Spinal cord (tissue), 9 donors: ENCODE measurements at regions not wholly inside any gene's neighbourhood (a gene's known extent, or its start where the extent isn't known, plus 50 kb on each side); places are given as distances from the start of the nearest gene placed in this dataset.
A peak's percentile ranks its signal among the peaks of the same experiment; 100 is the strongest.

Experiments
- DNase-seq, 6 donors: peaks; one replicate each; pipeline versions ENCODE4 v3.0.0 to v3.0.0-alpha.2; 2013 to 2015; ENCODE audit warnings: low spot score in 6 of 6, low read depth in 4 of 6
- H3K27ac ChIP-seq: one replicate; pipeline ENCODE4 v1.5.1; 2013; ENCODE audit warnings: low read depth, low read length, control low read depth
- H3K27me3 ChIP-seq: one replicate; pipeline ENCODE4 v1.6.1; 2013; ENCODE audit warnings: low read length; ENCODE audit not compliant: control insufficient read depth, insufficient read depth
- H3K36me3 ChIP-seq: one replicate; pipeline ENCODE4 v1.6.1; 2013; ENCODE audit warnings: low read length; ENCODE audit not compliant: control insufficient read depth, insufficient read depth
- H3K4me1 ChIP-seq: one replicate; pipeline ENCODE4 v1.6.1; 2013; ENCODE audit warnings: low read length; ENCODE audit not compliant: control insufficient read depth, insufficient read depth
- H3K4me3 ChIP-seq: one replicate; pipeline ENCODE4 v1.5.1; 2013; ENCODE audit warnings: low read depth, low read length, control low read depth
- H3K9me3 ChIP-seq: one replicate; pipeline ENCODE4 v1.6.1; 2013; ENCODE audit warnings: low read length; ENCODE audit not compliant: control insufficient read depth, insufficient read depth
- WGBS: methylation state at CpG from one replicate; pipeline ENCODE4 v1.1.5; 2013; ENCODE audit warnings: missing lambda C conversion rate; ENCODE audit not compliant: insufficient coverage; 5-methylcytosine and 5-hydroxymethylcytosine counted together
- donor health status: healthy.

DNA sequence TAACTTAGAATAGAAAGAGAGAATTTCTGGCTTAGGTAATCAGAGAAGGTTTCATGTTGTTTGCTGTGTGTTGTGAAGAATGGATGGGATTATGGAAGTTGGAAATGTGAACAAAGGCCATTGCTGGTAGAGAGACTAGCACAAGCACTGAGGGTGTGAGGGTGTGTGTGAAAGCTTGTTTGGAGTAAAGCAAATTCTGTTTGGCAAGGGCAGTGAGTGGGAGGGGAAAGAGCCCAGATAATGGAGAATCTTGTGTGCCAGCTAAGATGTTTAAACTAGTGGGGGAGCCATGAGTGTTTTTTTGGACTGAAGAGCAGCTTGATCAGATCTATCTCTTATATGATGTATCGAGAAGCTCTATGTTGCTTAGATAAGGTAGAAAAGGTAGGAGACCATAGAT is 107.1 kb downstream of the DISP1 start:
- DNase-seq = peak in 1 of 6 donors; percentile 22
- H3K4me1 ChIP-seq = no peaks in the 10 kb centered on the region
- WGBS = 100% methylated on average over 1 of the region's 1 CpG
- H3K36me3 ChIP-seq = no peaks in the 10 kb centered on the region
- H3K4me3 ChIP-seq = no peak overlapping the region
- no peaks in the 10 kb centered on the region for H3K9me3 ChIP-seq
- no peak overlapping the region for H3K27ac ChIP-seq
- no peaks in the 10 kb centered on the region for H3K27me3 ChIP-seq

DNA sequence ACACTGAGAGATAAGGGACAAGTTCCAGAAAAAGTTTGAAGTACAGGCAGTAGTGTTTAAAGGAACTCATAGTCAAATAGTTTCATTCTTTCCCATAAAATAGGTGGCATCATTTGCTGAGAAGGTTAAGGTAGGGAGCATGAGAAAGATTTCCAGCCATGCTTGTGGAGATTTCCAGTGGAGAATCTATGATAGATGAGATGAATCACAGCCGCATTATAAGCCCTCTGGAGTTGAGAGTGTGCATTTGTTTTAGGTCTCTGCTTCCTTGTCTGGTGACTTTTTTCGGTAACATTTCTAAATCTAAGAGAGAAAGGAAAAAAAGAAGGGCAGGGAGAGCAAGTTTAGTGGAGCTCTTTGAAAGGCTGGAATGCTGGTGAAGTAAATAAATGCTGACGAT is 108.7 kb downstream of the DISP1 start:
- Histone ChIP-seq H3K4me1 (no peaks in the 10 kb centered on the region), H3K27me3 (no peaks in the 10 kb centered on the region), H3K36me3 (no peaks in the 10 kb centered on the region), H3K9me3 (no peaks in the 10 kb centered on the region), H3K27ac (no peak overlapping the region), H3K4me3 (no peak overlapping the region)
- WGBS = 57% methylated on average over 3 of the region's 3 CpGs
- no peak for DNase-seq

DNA sequence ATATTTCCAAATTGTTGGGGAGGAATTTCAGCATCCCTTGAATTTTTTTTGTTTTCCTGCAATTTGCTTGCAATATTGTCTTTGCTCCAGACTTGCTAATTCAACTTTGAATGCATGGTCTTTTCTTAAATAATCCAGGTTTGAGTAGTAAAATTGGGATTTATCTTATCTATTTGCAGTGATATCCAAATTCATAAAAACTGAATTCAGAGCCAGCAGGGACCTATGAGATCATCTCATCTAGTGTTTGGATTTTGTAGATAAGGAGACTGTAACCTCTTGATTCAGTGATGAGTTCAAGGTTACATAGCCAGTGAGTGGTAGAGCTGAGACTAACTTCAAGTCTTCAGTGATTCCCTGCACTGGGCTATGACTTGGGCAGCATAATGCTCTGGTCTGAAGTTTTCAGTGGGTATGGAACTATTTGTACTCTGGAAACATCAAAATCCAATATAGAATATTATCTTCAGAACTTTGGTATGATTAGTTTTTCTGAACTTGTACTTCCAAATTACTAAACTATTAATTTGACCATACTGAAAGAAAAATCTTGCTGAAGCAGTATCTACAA is 109.4 kb downstream of the DISP1 start:
- no peak overlapping the region for H3K27ac ChIP-seq
- no peaks in the 10 kb centered on the region for H3K4me1 ChIP-seq
- no peaks in the 10 kb centered on the region for H3K36me3 ChIP-seq

DNA sequence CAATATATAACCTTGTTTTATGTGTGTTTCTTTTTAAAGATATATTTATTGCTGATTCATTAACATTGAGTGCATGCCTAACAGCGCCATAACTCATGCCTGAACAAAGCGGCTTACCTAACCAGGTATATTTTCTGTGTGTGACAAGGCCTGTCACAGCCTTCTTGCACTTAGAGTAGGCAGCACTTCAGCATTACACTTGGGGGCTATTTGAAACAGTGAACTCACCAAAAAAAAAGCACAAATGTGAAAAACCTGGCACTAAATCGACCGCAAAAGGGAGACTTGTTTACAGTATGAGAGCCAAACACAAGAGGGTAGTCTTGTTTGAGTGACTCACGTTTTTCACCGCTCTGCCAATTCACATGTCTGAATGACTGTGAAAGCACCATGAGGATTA is 111.7 kb downstream of the DISP1 start:
- Histone ChIP-seq H3K27ac (no peak overlapping the region), H3K36me3 (no peaks in the 10 kb centered on the region), H3K27me3 (no peaks in the 10 kb centered on the region), H3K9me3 (no peaks in the 10 kb centered on the region), H3K4me3 (no peak overlapping the region), H3K4me1 (no peaks in the 10 kb centered on the region)
- peak in 2 of 6 donors; percentile 18 to 48 for DNase-seq
- WGBS = 30% methylated on average over 4 of the region's 6 CpGs

More for the DNA sequence above, 109.4 kb downstream of the DISP1 start:
- DNase-seq = no peak
- Histone ChIP-seq H3K4me3 (no peak overlapping the region), H3K9me3 (no peaks in the 10 kb centered on the region), H3K27me3 (no peaks in the 10 kb centered on the region)

DNA sequence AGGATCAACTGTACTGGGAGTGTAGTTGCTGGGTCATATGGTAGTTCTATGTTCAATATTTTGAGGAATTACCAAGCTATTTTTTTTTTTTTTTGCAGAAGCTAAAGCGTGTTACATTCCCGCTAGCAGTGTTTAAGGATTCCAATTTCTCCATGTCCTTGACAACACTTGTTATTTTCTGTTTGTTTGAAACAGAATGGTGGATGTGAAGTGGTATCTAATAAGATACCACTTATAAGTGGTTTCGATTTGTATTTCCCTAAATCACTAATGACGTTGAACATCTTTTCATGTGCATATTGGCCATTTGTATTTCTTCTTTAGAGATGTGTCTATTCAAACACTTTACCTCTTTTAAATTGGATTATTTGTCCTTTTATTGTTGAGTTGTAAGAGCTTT is 112.2 kb downstream of the DISP1 start:
- Histone ChIP-seq H3K27me3 (no peaks in the 10 kb centered on the region), H3K4me3 (no peak overlapping the region), H3K36me3 (no peaks in the 10 kb centered on the region), H3K9me3 (no peaks in the 10 kb centered on the region), H3K4me1 (no peaks in the 10 kb centered on the region), H3K27ac (no peak overlapping the region)
- no CpG with 5 or more reads among the region's 4 CpGs for WGBS
- no peak for DNase-seq

DNA sequence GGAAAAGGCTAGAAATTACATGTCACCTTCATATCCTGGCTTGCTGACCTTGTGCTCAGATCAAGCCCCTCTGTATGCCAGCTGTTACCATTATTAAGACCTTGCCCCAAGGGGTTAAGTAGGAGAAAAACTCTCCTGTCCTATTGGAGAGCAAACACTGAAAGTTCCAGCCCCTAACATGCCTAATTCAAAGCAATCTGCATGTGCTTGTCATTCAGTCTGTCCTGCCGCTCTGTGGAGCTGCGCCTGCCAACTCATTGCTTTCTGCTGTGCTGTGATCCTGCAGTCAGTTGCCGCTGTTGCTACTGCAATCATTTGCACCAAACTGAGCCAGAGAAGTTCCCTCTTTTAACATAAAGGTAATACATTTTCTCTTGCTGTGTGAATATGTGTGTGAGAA is 113.4 kb downstream of the DISP1 start:
- H3K9me3 ChIP-seq = no peaks in the 10 kb centered on the region
- WGBS = 15% methylated on average over 2 of the region's 3 CpGs
- H3K4me1 ChIP-seq = no peaks in the 10 kb centered on the region
- no peaks in the 10 kb centered on the region for H3K27me3 ChIP-seq
- H3K36me3 ChIP-seq = no peaks in the 10 kb centered on the region
- H3K27ac ChIP-seq = peak overlapping the region; percentile 45
- DNase-seq = peak in 5 of 6 donors; percentile 21 to 80 (median 31)
- H3K4me3 ChIP-seq = peak overlapping the region; percentile 39

DNA sequence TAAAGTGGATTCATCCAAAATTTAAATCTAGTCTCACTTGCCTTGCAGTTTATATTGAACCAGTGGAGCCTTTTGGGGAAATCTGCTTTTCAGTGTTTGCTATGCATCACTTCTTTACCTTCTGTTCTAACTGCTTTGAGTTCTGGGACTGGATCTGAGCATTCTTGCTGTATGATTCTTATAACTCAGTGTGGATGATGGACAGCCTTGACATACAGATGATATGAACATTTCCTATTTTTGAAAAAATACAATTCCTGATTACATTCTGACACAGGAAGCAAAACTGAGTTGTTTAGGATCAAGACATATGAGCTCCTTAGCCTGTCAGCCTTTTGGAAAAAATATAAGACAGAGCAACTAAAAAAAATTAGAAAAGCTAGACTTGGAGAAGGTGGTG is 115.2 kb downstream of the DISP1 start:
- Histone ChIP-seq H3K36me3 (no peaks in the 10 kb centered on the region), H3K9me3 (no peaks in the 10 kb centered on the region), H3K27ac (no peak overlapping the region), H3K27me3 (no peaks in the 10 kb centered on the region), H3K4me3 (peak overlapping the region; percentile 39), H3K4me1 (no peaks in the 10 kb centered on the region)
- DNase-seq = no peak

DNA sequence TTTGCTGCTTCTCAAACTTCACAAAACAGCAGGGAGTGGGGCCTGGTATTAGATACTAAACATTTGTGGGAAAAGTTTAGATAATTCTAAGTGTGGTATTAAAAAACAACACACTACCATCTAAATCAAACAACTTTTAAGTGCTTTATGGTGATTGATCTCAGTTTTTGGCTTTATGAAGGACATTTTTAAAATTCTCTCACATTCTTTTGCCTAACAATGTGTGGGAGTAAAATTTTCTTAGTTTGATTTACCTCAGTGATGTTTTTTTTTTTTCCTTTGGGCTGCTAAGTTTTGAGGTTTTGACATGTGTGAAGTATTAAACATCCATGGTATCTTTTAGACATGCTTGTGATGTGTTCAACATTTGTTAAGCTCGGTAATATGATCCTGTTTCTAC is 116.2 kb downstream of the DISP1 start:
- no peak overlapping the region for H3K27ac ChIP-seq
- DNase-seq = no peak
- H3K36me3 ChIP-seq = no peaks in the 10 kb centered on the region
- H3K9me3 ChIP-seq = no peaks in the 10 kb centered on the region
- no peaks in the 10 kb centered on the region for H3K27me3 ChIP-seq
- no peaks in the 10 kb centered on the region for H3K4me1 ChIP-seq
- peak overlapping the region; percentile 14 for H3K4me3 ChIP-seq
- no CpG with 5 or more reads among the region's 1 CpG for WGBS

DNA sequence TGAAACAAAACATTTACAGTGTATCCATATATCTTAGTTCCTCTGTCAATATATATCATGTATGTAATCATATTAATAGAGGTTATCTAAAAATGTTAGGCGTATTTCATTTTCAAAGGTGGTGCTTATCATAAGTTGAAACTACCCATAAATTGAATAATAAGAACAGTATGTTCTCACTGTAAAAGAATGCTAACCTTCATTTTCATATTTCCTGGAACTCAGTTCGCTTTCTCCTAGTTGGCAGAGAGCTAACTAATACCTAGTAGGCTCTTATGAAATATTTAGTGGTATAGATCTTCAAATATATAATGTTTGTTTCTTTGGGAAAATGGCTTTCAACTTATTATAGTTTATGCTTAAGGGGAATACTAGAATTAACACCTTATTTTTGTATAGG is 118.4 kb downstream of the DISP1 start:
- no peaks in the 10 kb centered on the region for H3K27me3 ChIP-seq
- no peaks in the 10 kb centered on the region for H3K4me1 ChIP-seq
- no peaks in the 10 kb centered on the region for H3K36me3 ChIP-seq
- no CpG with 5 or more reads among the region's 2 CpGs for WGBS
- H3K4me3 ChIP-seq = no peak overlapping the region
- no peak for DNase-seq
- H3K27ac ChIP-seq = no peak overlapping the region
- no peaks in the 10 kb centered on the region for H3K9me3 ChIP-seq

DNA sequence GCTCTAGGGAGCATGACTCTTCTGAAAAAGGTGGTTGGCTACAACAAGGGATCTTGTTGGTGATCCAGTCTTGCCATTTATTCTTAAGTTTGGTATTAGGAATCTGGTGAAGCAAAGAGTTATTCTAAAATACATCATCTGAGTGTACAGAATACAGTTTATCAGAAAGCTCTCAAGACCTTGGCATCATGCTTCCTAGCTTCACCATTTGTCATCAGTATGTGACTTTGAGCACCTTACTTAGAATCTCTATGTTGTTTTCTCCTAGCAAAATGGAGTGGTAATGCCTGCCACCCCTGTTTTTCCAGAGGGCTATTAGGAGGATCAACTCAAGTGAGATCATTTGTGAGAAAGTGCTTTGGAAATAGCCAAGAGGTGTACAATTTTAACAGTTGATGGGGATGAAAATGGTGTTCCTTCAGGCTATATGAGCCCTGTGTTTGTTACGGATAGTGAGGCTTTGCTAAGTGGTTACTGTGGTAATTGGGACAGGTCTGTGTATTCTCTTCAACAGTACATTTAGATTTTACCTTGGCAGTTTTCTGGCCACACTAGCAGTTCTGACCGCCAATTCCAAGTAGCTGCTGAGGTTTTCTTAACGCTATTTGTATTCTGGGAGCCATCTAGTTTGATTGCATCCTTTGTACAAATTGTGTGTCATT is 120.5 kb downstream of the DISP1 start:
- no peaks in the 10 kb centered on the region for H3K9me3 ChIP-seq
- H3K36me3 ChIP-seq = no peaks in the 10 kb centered on the region
- H3K4me3 ChIP-seq = no peak overlapping the region
- H3K27ac ChIP-seq = no peak overlapping the region
- H3K4me1 ChIP-seq = no peaks in the 10 kb centered on the region
- no peaks in the 10 kb centered on the region for H3K27me3 ChIP-seq
- 49% methylated on average over 2 of the region's 3 CpGs for WGBS
- DNase-seq = no peak
